ENCODE measurements at regions not wholly inside any gene's neighbourhood (a gene's known extent, or its start where the extent isn't known, plus 50 kb on each side); places are given as distances from the start of the nearest gene placed in this dataset.
A peak's percentile ranks its signal among the peaks of the same experiment; 100 is the strongest.
"Not testable (repeated sequence)": the region's sequence is repeated elsewhere in the genome, so short reads cannot be mapped to it uniquely, and the experiment has no call there.

DNA sequence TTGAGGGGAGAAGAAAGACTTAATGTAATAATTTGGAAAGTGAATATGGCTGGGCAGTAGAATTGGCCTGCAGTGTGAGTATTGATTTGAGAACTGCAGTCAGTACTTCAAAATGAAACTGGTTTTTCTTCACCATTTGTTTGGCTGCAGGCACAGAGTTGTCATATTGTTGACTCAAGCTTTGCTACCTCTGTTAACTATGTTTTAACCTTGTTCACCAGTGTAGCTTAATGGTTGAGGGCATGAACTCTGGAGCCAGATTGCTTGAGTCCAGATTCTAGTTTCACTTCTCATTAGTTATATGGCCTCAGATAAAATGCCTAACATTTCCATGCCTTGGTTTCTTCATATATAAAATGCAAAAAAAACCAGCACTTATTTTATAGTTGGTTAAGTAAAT is 64.1 kb downstream of the CFAP44 start:
- no peak for DNase-seq (ENCODE audit: extremely low read depth in 1 of 11, low read depth in 9 of 11, low spot score in 4 of 11)

DNA sequence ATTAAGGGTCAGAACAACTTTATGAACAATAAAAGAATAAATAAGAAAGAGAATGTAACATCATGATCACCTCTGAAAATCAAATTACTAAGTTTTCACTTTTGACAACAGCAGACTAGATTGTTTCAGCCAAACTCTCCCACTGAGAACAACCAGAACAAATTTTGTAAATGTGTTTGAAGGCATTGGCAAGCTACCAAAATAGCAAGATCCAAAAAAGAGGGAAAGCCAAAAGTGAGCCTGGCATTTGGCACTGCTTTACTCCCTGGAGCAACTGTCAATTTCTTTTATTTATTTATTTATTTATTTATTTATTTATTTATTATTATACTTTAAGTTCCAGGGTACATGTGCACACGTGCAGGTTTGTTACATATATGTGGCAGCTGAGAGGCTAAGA is 67.2 kb downstream of the CFAP44 start:
- no peak for DNase-seq (ENCODE audit: extremely low read depth in 1 of 11, low read depth in 9 of 11, low spot score in 4 of 11)

DNA sequence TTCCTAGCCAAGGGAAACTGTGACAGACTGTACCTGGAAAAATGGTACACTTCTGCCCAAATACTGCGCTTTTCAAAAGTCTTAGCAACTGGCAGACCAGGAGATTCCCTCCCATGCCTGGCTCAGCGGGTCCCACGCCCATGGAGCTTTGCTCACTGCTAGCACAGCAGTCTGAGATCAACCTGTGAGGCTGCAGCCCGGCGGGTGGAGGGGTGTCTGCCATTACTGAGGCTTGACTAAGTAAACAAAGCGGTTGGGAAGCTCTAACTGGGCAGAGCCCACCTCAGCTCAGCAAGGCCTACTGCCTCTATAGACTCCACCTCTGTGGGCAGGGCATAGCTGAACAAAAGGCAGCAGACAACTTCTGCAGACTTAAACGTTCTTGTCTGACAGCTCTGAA is 74.5 kb downstream of the CFAP44 start:
- peak in 4 of 11 donors; percentile 2 to 11 (median 3) for DNase-seq (ENCODE audit: extremely low read depth in 1 of 11, low read depth in 9 of 11, low spot score in 4 of 11)

DNA sequence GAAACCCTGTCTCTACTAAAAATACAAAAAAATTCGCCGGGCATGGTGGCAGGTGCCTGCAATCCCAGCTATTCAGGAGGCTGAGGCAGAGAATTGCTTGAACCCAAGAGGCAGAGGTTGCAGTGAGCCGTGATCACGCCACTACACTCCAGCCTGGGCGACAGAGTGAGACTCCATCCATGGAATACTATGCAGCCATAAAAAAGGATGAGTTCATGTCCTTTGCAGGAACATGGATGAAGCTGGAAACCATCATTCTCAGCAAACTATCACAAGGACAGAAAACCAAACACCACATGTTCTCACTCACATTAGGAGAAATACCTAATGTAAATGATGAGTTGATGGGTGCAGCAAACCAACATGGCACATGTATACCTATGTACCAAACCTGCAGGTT is 86.0 kb downstream of the CFAP44 start:
- not testable (repeated sequence) for DNase-seq (ENCODE audit: extremely low read depth in 1 of 11, low read depth in 9 of 11, low spot score in 4 of 11)

DNA sequence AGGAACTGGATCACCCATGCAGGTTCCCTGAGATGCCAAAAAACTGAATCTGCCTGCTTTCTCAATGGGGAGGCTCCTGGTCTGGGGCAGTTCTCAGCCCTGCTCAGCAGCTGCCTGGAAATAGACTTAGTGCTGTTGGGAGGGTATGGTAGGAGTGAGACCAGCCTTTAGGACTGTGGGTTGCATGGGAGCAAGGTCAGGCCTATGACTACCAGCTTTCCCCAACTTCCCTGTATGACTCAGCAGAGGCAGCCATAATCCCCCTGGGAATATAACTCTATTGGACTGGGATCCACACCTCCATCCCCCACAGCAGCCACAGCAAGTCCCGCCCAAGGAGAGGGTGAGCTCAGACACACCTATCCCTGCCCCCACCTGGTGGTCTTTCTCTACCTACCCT is 87.0 kb downstream of the CFAP44 start:
- DNase-seq (ENCODE audit: extremely low read depth in 1 of 11, low read depth in 9 of 11, low spot score in 4 of 11) = no peak

DNA sequence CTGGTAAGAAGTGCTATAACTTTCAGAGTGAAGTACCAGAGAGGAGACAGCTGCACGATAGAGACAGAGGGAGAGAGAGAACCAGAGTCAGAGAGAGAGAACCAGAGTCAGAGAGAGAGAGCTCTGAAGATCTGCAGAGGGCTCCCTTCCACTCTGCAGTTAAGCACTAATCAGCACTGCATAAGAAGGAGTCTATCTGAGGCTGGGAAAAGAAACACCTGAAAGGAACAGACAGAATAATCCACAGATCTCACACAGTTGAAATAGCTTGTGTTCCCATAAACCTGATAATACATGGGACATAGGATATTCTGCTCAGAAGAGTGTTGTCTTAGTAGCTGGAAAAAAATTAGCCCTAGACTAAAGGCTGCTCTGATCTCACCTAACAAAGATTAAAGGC is 87.6 kb downstream of the CFAP44 start:
- no peak for DNase-seq (ENCODE audit: extremely low read depth in 1 of 11, low read depth in 9 of 11, low spot score in 4 of 11)

DNA sequence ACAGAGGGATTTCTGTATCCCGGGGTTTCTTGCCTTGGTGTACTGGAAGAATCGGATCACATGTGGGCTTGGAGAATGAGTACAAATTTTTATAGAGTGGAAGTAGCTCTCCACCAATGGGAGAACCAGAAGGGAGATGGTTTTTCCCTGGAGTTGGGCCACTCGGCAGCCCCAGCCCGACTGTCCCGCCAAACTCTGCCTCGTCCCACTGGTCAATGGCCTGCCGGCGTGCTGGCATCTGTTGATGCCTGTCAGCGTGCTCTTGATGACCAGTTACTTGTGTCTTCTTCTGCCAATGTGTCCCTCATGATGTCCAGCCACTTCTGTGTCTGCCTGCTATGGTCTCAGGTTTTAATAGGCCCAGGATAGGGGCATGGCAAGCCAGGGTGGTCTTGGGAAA is 100.5 kb downstream of the CFAP44 start:
- no peak for DNase-seq (ENCODE audit: extremely low read depth in 1 of 11, low read depth in 9 of 11, low spot score in 4 of 11)

DNA sequence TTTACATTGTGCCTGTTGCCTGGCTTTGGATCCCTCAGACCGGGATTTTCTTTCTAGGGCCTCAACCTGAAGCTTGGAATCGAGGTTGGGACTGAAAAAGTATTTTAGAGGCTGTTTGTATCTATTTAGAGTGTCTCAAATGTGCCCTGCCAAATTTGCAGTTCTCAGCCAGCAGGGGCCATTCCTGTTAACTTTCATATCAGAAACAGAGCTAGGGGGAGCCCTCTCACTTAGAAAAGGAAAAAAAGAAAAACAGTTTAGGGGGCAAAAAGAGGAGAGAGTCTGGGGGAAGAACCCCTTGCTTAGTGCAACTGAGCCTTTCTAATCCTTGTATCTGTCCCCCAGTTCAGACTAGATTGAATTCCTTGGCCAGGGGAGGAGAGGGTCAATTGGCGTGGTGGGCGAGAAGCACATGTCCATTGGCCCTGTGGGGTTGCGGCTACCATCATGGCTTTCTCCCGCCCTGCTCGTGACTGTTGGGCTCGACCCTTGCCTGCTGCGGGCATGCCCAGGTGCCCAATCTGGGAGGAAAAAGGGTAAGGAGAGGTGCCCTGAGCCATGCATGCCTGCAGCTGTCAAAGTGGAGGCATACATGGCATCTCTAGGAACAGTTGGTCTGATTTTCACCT is 101.6 kb downstream of the CFAP44 start:
- DNase-seq (ENCODE audit: extremely low read depth in 1 of 11, low read depth in 9 of 11, low spot score in 4 of 11) = no peak
